Uterus (tissue), 3 donors: ENCODE measurements at regions not wholly inside any gene's neighbourhood (a gene's known extent, or its start where the extent isn't known, plus 50 kb on each side); places are given as distances from the start of the nearest gene placed in this dataset.
A peak's percentile ranks its signal among the peaks of the same experiment; 100 is the strongest.

ENCODE experiments used
- DNase-seq, 2 donors: peaks; one replicate each; pipeline ENCODE4 v3.0.0-alpha.2; 2019 to 2020
- H3K27ac ChIP-seq, 2 donors: fragments of 200-600 bp; sonication (generic); 1 replicate in 1 of 2; 2 replicates in 1 of 2; pipeline ENCODE4 v1.5.1; 2016 to 2018
- H3K27me3 ChIP-seq, 2 donors: fragments of 200-600 bp; sonication (generic); one replicate each; pipeline ENCODE4 v1.5.1; 2018 to 2019; ENCODE audit warnings: control low read depth in 1 of 2
- H3K36me3 ChIP-seq, 2 donors: fragments of 200-600 bp; sonication (generic); one replicate each; pipeline ENCODE4 v1.5.1; 2019; ENCODE audit warnings: control low read depth in 1 of 2
- H3K4me1 ChIP-seq, 2 donors: fragments of 200-600 bp; sonication (generic); one replicate each; pipeline ENCODE4 v1.5.1; 2018 to 2019; ENCODE audit warnings: control low read depth in 1 of 2
- H3K4me3 ChIP-seq, 2 donors: fragments of 200-600 bp; sonication (generic); 1 replicate in 1 of 2; 2 replicates in 1 of 2; pipeline ENCODE4 v1.5.1; 2018 to 2019; ENCODE audit warnings: mild to moderate bottlenecking in 1 of 2
- H3K9me3 ChIP-seq, 2 donors: fragments of 200-600 bp; sonication (generic); one replicate each; pipeline ENCODE4 v1.5.1; 2019; ENCODE audit warnings: control low read depth in 1 of 2
- POLR2A ChIP-seq, 2 donors: fragments of 450-650 bp; IDR thresholded peaks; one replicate each; pipeline ENCODE4 v1.6.1; 2016; ENCODE audit warnings: antibody characterized with exemption in 2 of 2, mild to moderate bottlenecking in 1 of 2, moderate library complexity in 1 of 2
- intact Hi-C: fragments of 100-400 bp; cut with DNase I; formaldehyde crosslinking; loops from one replicate; pipeline ENCODE4 v1.15.1; 2023; ENCODE audit warnings: low total_unique reads
- TF ChIP-seq, protein P1 (sequence below), 4 experiments: fragments of 200-600 bp in 2 of 4; fragments of 450-650 bp in 2 of 4; sonication (generic) in 2 of 4; IDR thresholded peaks; one replicate each; pipeline ENCODE4 v1.5.1; 2016 to 2019; ENCODE audit warnings: antibody characterized with exemption in 4 of 4, mild to moderate bottlenecking in 2 of 4, moderate library complexity in 1 of 4
- donor health status: DM: yes; HTN: yes; CAD: no.

DNA sequence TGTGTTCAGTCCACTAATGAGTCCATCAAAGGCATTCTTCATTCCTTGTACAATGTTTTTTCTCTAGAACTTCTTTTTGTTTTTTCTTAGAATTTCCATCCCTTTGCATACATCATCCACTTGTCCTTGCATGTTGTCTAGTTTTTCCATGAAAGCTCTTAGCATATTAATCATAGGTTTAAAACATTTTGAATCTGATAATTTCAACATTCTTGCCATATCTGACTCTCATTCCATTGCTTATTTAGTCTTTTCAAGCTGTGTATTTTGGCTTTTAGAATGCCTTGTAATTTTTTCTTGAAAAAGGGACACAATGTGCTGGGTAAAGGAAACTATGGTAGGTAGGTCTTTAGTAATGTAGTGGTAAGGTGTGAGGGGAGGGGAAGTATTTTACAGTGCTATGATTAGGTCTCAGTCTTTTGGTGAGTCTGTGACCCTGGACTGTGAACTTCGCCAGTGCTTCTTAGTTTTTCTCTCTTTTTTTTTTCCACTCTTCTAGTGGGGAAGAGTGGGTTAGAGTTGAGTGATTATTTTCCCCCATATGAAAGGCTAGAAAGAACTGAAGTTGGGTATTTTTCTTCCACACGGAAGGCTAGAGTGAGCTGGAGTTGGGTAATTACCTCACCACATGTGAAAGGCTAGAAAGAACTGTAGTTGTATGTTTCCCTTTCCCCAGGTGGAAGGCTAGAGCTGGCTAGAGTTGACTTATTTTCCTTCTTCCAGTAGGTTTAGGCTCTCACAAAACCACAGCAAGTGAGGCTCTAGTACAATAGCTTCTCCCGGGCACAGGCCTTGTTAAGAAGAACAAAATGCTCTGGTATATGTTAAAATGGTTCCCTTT lies 172.1 kb downstream of the SNX18 start:
- H3K27ac ChIP-seq, result no peak overlapping the region
- intact Hi-C loops, result no loop called here

DNA sequence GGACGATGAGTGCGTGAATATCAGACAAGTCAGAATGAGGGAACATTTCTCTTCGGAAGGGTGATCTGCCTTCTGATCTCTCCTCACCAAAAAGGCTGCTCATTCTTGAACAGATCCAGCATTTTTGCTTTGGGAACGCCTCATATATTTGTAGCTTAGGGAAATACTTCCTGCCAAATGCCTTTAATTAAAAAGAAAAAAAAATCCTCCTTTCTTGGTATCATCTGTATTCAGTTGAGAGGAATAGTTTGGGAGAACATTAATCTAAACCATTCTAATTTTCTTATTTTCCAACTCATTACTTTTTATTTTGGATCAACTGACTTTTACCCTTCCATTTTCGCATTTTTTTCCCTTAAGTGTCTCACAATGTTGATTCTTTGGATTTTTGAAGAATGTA lies 163.4 kb downstream of the SNX18 start:
- H3K4me1 ChIP-seq, result no peaks in the 10 kb centered on the region

More for the DNA sequence above, 172.1 kb downstream of the SNX18 start:
- Histone ChIP-seq H3K36me3 (no peaks in the 10 kb centered on the region), H3K4me3 (no peak overlapping the region), H3K27me3 (no peaks in the 10 kb centered on the region), H3K4me1 (no peaks in the 10 kb centered on the region), H3K9me3 (no peaks in the 10 kb centered on the region)
- no peak for TF ChIP-seq POLR2A (IDR thresholded peaks at IDR 0.05)
- TF ChIP-seq, protein P1, sequence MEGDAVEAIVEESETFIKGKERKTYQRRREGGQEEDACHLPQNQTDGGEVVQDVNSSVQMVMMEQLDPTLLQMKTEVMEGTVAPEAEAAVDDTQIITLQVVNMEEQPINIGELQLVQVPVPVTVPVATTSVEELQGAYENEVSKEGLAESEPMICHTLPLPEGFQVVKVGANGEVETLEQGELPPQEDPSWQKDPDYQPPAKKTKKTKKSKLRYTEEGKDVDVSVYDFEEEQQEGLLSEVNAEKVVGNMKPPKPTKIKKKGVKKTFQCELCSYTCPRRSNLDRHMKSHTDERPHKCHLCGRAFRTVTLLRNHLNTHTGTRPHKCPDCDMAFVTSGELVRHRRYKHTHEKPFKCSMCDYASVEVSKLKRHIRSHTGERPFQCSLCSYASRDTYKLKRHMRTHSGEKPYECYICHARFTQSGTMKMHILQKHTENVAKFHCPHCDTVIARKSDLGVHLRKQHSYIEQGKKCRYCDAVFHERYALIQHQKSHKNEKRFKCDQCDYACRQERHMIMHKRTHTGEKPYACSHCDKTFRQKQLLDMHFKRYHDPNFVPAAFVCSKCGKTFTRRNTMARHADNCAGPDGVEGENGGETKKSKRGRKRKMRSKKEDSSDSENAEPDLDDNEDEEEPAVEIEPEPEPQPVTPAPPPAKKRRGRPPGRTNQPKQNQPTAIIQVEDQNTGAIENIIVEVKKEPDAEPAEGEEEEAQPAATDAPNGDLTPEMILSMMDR (IDR thresholded peaks at IDR 0.05), result no peak
- no peak for DNase-seq

DNA sequence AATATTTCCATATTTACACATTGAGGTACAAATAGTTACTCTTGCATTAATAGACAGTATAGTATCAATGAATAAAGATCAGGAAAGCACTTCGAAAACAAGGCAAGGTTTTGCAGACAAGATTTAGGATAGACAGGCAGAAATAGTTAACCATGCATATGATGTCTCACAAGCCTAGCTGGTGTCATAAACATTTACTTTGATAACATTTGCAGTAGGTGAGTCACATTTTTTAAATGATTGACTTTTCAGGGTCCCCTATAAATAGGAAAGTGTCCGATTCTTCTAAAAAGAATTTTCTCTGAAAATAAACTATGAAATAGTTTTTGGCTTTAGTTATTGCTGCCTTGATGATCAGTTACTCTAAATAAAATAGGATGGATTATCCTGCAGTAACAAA lies 162.1 kb downstream of the SNX18 start:
- H3K27me3 ChIP-seq, result no peaks in the 10 kb centered on the region
- DNase-seq, result no peak
- no peaks in the 10 kb centered on the region for H3K36me3 ChIP-seq
- no peak overlapping the region for H3K27ac ChIP-seq
- intact Hi-C loops, result no loop called here
- H3K4me3 ChIP-seq, result no peak overlapping the region
- H3K9me3 ChIP-seq, result no peaks in the 10 kb centered on the region
- TF ChIP-seq, protein P1 (IDR thresholded peaks at IDR 0.05), result no peak
- TF ChIP-seq POLR2A (IDR thresholded peaks at IDR 0.05), result no peak
- no peaks in the 10 kb centered on the region for H3K4me1 ChIP-seq

More for the DNA sequence above, 163.4 kb downstream of the SNX18 start:
- Histone ChIP-seq H3K36me3 (no peaks in the 10 kb centered on the region), H3K27me3 (no peaks in the 10 kb centered on the region), H3K27ac (no peak overlapping the region), H3K4me3 (no peak overlapping the region), H3K9me3 (no peaks in the 10 kb centered on the region)
- no peak for TF ChIP-seq POLR2A (IDR thresholded peaks at IDR 0.05)
- TF ChIP-seq, protein P1 (IDR thresholded peaks at IDR 0.05), result no peak
- no peak for DNase-seq
- intact Hi-C loops, result no loop called here

DNA sequence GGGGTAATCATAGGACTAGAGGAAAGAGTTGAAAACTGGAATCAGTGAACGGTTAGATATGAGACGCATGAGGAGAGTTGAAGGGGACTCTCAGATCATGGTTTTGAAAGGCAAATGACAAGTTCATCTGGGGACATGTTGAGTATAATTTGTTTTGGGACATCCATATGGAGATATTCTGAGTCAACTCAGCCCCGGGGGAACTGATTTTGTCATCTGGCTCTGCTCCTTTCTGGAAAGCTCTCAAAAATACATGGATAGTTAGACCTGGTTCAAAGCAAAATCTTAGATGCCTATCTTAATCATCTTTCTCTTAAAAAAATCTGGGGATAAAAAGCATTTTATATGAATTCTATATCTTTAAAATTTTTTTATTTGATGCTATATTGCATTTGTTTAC lies 161.2 kb downstream of the SNX18 start:
- Histone ChIP-seq H3K9me3 (no peaks in the 10 kb centered on the region), H3K36me3 (no peaks in the 10 kb centered on the region), H3K27me3 (no peaks in the 10 kb centered on the region), H3K27ac (no peak overlapping the region), H3K4me3 (no peak overlapping the region), H3K4me1 (no peaks in the 10 kb centered on the region)
- TF ChIP-seq, protein P1 (IDR thresholded peaks at IDR 0.05), result no peak
- TF ChIP-seq POLR2A (IDR thresholded peaks at IDR 0.05), result no peak
- DNase-seq, result no peak
- intact Hi-C loops, result no loop called here

DNA sequence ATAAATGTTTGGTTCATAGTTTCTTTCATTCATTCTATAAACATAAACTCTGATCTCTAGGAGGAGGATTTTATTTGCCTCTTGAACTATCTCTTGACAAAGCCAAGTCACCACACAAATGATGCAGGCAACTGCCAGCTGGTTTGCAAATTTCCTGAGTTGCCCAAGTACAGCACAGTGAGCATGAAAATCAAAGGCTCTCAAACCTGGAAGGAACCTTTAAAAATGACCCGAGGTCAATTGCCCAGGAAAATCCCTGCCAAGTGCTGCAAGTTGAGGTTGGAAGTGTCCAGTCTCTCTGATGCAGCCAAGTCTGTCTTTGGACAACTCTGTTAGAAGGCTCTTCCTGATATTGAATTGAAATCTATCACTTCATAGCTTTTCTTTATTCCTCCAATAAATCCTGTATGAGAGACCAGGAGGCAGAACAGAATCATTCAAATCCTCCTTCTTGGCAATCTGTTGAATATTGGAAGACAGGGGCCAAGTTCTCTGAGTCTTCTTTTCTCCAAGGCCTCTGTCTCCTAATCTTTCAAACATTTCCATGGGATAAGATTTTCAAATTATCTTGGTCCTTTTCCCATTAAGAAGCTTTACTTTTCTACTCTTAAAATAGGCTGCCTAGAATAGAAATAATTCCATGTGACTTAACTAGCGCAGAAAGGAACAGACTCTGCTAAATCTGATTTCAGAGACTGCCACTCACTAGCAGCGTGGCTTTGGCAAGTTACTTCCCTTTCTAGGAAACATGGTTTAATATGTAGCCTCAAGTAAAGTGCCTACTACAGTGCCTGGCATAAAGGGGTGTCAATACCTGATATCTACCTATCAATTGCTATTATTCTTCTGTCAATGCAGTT lies 159.2 kb downstream of the SNX18 start:
- no peaks in the 10 kb centered on the region for H3K36me3 ChIP-seq
- H3K27me3 ChIP-seq, result no peaks in the 10 kb centered on the region
- H3K4me3 ChIP-seq, result no peak overlapping the region
- H3K9me3 ChIP-seq, result no peaks in the 10 kb centered on the region
- DNase-seq, result no peak
- H3K4me1 ChIP-seq, result no peaks in the 10 kb centered on the region
- H3K27ac ChIP-seq, result peak overlapping the region; percentile 6 to 23
- TF ChIP-seq, protein P1 (IDR thresholded peaks at IDR 0.05), result no peak
- no peak for TF ChIP-seq POLR2A (IDR thresholded peaks at IDR 0.05)
- intact Hi-C loops, result no loop called here
